MV-4-11 (cell line): ENCODE measurements at regions not wholly inside any gene's neighbourhood (a gene's known extent, or its start where the extent isn't known, plus 50 kb on each side); places are given as distances from the start of the nearest gene placed in this dataset.
"Not testable (repeated sequence)": the region's sequence is repeated elsewhere in the genome, so short reads cannot be mapped to it uniquely, and the experiment has no call there.

Experiments
- DNase-seq: peaks from one replicate; lab custom pipeline; 2025; lab: John Stamatoyannopoulos, UW

DNA sequence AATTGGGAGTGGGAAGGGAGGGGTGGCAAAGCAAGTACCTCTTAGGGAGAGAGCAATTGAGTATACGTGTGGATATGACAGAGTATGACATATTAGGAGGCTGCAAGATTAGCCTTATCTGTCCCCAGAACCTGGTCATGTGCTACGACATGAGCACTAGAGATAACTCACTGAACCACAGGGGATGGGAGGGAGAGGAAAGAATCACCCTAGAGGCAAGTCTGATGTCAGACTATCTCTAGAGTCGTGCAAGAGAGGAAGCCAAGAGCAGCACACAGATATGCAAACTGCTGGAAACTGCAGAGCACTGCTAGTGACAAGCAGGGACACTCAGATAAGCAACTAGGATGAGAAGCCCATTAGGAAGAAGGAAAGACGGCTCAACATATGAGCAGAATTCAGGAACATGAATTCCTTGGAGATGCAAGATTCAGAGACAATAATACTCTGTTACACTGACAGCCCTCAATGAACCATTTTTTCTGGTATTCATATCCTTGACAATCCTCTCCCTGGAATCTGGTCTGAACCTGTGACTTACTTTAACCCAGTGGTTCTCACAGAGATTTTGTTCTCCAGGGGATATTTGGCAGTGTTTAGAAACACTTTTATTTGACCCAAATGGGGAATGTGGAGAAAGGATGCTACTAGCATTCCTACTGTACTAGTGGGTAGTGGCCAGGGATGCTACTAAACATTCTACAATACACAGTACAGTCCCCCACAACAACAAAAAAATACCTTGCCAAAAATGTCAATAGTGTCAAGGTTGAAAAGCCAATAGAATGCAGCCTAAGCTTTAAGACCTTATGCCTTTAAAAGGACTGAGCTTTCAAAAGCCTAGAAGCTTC lies 84.0 kb upstream of the BMP2K start:
- DNase-seq: peak; percentile 25

DNA sequence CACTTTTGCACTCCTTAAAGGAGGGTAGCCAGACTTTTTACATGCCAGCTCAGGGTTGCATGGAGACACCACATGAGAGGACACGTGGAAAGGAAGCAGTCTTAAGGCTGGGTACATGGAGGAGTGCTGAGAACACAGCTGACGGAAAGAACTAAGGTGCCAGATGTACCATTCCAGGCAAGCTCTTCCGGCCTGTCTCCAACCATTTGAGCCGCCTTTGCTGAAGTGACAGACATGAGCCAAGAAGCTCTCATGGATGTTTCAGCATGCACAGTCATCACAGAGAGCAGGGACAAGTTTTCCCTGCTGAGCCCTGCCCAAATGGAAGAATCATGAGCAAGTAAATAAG lies 83.4 kb upstream of the BMP2K start:
- DNase-seq: no peak

DNA sequence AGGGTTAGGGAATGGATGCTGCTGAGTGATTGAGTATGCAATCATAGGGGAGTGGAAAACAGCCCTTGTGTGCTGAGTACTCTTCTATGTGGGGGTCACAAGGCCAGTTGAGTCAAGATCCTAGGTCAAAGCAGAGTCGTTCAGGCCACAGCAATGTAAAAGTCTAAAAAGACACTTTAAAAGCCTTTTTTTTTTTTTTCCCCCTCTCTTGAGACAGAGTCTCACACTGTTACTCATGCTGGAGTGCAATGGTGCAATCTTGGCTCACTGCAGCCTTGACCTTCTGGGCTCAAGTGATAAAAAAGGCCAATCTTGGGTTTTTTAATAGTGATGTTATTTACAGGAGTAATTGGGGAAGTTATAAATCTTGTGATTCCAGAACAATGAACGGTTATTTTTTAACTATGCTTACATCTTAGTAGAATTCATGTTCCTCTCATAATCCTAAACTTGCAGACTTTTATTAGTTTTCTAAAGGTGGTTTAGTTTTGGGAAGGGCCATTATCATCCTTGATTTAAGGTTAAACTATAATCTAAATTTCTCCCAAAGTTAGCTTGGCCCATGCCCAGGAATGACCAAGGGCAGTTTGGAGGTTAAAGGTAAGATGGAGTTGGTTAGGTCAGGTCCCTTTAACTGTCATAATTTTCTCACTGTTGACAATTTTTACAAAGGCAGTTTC lies 82.2 kb upstream of the BMP2K start:
- DNase-seq: peak; percentile 62

DNA sequence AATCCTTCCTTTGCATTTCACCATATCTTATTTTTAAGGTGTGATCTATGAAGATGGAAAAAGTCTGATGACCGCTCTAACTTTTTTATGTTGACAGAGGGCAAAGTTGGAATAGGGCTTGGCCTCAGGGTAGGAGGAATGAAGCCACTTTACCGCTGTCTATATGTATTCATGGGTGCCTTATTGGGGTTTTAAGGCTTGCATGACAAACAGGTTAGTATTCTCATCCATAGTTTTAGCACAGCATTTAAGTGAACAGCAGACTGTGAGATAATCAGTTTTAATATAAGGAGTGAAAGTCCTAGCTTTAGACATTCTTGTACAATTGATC lies 81.7 kb upstream of the BMP2K start:
- DNase-seq: no peak

DNA sequence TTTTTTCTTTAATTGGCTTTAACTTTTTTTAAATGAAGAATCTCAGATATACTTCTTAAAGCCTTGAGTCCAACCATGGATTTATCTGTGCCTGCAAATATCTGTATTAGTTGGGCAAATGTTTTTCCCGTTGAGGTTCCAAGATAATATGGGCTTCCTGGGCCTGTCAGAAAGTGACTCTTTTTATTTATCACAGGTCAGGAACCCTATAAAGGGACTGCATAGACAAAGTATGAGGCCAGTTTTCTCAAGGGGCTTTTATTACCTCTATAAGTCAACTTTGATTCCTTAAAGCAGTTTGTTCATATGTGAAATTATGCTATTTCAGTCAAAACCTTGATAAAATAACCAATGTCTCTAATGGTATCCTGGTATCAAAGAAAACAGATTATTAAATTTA lies 80.2 kb upstream of the BMP2K start:
- DNase-seq: no peak

DNA sequence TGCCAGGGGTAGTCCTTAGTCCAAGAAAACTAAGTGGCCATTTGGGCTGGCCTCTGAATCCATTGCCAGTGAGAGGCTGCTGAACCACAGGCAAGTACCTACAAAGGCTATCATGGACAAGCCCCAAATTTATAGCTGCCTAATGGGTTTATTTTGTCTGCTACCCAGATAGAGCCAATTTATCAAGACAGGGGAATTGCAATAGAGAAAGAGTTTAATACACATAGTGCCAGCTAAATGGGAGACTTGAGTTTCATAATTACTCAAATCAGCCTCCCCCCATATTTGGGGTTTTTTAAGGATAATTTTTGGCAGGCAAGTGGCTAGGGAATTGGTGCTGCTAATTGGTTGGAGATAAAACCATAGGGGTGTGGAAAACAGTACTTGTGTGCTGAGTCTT lies 73.1 kb upstream of the BMP2K start:
- no peak for DNase-seq

DNA sequence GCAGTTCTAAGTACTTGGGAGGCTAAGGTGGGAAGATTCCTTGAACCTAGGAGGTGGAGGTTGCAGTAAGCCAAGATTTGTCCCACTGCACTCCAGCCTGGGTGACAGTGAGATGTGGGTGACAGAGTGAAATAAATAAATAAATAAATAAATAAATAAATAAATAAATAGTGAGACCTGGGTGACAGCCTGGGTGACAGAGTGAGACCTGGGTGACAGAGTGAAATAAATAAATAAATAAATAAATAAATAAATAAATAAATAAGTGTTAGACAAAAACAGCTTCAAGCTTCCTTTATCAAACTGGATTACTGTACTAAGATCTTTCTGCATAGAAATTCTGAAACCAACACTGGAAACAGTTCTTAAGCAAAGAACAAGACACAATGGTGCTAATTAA lies 71.8 kb upstream of the BMP2K start:
- no peak for DNase-seq

DNA sequence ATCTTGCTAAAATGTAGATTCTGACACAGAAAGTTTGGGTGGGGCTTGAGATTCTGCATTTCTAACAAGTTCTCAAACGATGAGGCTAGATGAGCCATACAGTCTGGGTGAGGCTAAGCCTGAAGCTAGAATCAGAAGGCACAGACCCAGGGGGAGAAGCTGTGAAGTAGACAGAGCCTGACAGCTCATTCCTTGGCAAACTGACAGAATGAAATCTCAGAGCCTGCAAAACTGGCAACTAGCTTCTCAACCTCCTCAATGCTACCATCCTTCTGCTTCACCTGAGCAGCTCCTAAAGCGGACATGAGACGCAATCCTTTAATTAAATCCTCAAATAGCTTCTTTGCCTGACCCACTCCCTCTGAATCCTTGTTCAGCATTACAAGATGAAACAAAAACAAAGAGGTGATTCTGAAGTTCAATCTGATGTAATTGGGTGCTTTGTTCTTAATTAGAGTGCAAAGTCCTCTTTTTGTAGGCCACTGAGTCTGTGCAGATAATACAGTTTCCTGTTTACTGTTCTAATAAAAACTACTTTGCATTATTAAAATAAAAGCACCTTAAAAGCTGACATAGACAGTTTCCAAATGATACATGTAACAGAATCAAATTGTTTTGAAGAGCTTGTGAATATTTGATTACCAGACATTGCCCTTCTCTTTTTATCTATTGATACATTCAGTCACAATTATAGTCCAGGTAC lies 71.0 kb upstream of the BMP2K start:
- no peak for DNase-seq

DNA sequence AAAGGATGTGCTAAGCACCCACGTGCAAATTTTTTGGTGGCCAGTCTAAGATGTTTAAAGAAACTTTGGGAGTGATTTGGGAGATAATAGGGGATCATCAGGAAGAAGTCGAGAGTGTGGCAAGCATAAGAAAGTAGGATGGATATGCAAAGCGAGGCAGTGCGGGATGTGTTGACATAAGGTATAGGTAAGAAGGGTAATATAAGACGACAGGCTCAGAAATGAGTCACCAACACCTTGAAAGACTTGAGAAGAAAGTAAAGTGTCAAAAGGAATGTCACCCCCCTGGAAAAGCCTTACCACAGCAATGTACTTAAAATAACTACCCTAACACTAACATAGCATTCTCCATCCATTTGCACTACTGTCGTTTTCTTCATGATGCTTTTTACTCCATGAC lies 69.8 kb upstream of the BMP2K start:
- no peak for DNase-seq

DNA sequence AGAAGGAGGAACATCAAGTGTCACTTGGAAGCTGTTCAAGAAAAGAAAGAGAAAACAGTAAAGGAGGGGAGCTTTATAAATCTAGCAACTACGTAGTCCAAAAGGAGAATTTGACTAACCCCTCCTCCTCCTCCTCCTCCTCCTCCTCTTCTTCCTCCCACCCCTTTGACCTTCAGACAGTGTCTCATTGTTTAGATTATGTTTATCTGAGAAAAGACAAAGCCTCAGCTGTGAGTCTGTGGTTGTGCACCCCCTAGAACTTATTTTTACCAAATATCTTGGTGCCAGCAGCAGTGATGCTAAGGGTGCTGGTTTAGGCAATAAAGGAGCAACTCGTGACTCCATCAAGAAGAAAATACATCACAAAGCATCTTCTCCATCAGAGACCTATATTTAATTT lies 68.9 kb upstream of the BMP2K start:
- DNase-seq: no peak

DNA sequence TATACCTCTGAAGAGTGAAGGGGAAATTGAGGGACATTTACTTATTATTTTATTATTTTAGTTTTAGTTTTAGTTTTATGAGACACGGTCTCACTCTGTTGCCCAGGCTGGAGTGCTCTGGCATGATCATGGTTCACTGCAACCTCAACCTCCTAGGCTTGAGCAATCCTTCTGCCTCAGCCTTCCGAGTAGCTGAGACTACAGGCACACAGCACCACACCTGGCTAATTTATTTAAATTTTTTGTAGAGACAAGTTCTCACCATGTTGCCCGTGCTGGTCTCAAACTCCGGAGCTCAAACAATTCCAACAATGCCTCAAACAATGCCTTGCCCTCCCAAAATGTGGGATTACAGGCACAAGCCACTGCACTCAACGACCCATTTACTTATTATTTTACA lies 68.4 kb upstream of the BMP2K start:
- DNase-seq: no peak

DNA sequence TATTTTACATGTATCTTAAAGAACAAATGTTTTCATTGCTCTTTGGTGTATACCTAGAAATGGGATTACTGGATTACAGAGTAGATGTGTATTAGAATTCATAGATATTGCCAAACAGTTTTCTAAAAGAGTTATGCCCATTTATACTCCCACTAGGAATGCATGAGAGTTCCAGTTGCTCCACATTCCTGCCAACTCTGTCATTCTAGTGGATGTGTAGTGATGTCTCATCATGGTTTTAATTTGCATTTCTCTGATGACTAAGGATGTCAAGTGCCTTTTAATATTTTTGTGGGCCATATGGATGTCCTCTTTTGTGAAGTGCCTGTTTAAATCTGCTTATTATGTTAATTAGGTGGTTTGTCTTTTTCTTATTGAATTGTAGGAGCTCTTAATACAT lies 65.6 kb upstream of the BMP2K start:
- DNase-seq: no peak

DNA sequence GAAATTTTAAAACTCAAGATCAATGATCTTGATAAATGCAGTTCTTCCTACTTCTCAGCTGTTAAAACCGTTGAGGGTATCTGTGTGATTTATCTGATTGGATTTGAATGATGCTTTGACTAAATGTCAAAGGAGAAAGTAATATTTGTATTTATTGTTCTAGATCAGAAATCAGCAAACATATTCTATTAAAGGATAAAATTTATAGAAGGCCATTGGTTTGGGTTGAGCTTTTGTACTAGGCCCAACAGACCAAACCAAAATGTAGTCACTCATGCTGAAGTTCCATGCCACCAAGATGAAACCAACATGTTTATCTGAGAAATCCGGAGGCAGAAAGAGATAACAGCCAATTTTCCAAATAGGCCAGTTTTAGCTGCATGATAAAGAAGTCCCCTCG lies 64.5 kb upstream of the BMP2K start:
- DNase-seq: no peak

DNA sequence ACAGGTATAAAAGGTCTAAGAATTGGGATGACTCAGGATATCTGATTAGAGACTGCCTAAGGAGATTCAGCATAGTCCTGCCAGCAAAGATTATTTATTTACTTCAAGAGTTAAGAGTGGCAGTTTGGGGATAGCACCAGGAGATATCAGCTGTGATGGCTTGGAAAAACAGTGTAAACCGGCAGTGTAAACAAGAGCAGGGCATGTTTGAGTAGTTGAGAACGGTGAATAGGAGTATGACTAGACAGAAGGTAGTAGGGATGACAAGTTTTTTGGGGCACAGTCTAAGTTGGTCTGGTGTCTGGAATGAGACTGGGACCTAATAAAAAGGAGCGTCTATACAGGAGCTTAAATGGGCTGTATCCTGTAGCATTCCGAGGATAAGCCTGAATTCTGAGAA lies 61.6 kb upstream of the BMP2K start:
- not testable (repeated sequence) for DNase-seq

DNA sequence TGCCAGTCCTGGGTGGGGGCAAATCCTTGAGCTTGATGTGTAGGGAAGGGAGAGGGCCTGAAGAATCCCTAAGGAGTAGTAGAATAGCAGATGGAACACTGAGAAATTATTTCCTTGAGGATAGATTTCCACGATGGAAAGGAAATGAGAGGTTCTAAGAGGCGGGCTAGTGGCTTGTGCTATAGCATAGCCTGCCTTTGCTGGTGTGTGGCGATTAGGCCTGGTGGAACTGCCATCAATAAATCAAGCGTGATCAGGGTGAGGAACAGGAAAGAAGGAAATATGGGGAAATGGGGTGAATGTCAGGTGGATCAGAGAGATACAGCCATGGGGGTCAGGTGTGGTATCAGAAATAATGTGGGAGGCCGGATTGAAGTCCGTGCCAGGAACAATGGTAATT lies 60.8 kb upstream of the BMP2K start:
- not testable (repeated sequence) for DNase-seq

DNA sequence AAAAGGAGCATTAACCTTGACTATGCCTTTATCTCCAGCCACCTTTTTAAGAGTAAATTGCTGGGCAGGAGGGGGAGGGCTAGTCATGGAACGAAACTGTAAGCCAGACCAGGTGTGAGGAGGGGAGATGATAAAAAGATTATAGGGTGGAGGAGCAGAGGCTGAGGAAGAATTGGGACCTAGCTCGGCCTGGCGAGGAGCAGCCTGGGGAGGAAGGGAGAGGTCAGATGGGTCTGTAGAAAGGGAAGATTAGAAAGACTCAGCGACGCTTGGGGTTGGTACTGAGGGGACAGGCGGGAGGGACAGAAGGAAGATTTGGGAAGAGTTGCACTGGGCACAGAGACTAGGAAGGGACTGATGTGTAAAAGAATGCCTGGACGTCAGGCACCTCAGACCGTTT lies 58.4 kb upstream of the BMP2K start:
- not testable (repeated sequence) for DNase-seq

DNA sequence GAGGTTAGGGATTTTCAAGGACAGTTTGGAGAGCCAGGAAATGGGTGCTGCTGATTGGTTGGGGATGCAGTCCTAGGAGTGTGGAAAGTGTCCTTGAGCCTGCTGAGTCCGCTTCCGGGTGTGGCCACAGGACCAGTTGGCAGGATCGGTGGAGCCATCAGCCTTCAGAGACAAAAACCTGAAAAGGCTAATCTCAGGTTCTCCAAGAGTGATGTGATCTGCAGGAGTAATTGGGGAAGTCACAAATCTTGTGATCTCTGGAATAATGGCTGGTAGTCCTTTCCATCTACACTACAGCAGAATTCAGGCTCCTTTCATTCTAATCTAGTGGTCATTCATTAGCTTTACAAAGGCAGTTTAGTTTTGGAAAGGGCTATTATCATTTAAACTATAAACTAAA lies 55.9 kb upstream of the BMP2K start:
- DNase-seq: no peak

DNA sequence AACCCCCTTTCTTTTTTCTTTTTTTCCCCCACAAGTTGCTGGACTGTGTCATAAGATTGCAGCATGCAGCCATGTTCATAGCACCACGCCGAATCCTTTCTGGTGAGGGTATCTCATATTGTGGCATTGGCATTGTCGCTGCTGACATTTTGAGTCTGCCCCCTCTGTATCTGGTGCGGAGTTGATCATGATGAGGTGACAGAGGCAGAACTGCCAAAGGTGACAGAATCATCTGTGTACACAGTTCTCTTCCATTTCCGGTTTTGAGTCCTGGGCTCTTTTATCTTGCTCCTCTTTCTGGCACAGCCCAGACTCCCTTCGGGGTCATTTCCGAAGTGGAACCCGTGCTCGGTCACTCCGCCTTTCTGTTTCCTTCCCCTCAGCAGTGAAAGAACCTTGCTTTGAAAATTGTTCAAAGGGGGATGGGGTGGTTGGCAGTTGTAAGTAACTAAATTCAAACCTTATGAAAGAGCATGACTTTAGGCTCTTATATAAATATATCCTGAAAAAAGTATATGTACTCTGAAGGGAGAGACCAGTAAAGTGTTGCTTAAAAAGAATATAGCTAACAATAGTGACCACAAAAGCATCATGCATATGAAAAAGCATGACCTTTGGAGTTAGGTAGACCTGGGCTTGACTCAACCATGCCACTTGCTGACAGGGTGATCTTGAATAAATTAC lies 55.0 kb upstream of the BMP2K start:
- DNase-seq: no peak

DNA sequence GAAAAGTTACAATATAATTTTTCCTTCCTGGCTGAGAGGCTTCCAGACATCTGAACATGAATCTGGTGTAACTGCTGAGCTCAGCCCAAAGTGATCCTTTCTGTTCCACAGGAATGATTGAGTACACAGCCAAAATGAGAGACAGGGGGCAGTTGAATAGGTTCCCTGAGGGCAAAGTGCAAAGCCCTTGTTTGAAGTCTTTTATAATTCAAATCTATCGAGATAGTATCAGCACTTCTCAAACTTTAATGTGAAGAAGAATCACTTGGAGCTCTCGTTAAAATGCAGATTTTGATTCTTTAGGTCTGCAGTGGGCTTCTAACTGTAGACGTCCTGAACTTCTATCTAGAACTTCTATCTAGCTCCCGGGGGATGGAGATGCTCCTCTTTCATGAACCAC lies 54.4 kb upstream of the BMP2K start:
- no peak for DNase-seq

DNA sequence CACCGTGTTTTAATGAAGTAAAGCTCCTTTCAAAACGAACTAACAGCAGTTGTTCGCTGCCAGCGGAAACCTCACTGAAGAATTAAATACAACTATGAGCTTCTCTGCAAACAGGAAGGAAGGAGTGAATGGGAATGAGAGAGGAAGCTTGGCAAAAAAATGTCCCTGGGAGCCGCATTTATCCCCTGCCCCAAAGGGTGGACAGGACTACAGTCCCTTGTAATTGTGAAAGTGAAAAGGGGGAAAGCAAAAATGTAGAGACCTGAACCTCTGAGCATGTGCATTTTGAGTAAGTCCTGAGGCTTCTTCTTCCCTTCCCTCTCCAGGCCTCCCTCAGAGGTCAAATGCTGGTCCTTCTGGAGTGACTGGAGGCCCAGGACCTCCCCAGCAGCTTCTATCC lies 53.8 kb upstream of the BMP2K start:
- no peak for DNase-seq

DNA sequence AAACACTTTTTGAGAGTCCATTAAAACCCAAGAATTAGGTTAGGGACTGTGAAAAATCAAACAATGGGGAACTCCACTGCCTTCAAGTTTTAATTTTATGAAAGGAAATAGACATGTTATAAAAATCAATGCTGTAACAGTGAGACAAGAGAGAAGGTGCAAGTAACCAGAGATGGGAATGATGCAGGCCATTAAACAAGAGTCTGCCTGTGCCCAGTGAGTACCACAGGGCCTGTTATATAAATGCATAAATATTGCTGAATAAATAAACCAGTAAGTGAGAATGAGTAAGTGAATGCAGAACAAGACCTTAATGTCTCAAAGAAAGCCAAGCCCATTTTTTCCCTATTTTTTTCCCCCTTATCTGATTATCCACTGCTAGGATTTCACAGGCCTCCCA lies 53.3 kb upstream of the BMP2K start:
- DNase-seq: no peak
